ENCODE measurements at regions not wholly inside any gene's neighbourhood (a gene's known extent, or its start where the extent isn't known, plus 50 kb on each side); places are given as distances from the start of the nearest gene placed in this dataset.
A peak's percentile ranks its signal among the peaks of the same experiment; 100 is the strongest.

GRCh38 chr9:86795823-86796553, 151.3 kb downstream of the GAS1 start:
- H3K27me3 ChIP-seq (replicated peaks): no peaks in the 10 kb centered on the region
- peak; percentile 16 for DNase-seq
- no peak overlapping the region for H3K27ac ChIP-seq
- peak; percentile 60 for TF ChIP-seq CTCF (IDR thresholded peaks at IDR 0.05; ENCODE audit: low read depth, low read length, missing control alignments)
- no peaks in the 10 kb centered on the region for H3K36me3 ChIP-seq (replicated peaks)
- H3K4me3 ChIP-seq (ENCODE audit: low read depth, low read length): no peak overlapping the region
- in situ Hi-C loops (cut with HindIII; ENCODE audit: low pct_ligation_motif_present, low sequenced_read_pairs): no loop called here

- Histone ChIP-seq H3K27ac (no peak overlapping the region), H3K27me3 (replicated peaks) (no peaks in the 10 kb centered on the region), H3K36me3 (replicated peaks) (no peaks in the 10 kb centered on the region), H3K4me3 (ENCODE audit: low read depth, low read length) (no peak overlapping the region)
- no peak for DNase-seq
- no peak for TF ChIP-seq CTCF (IDR thresholded peaks at IDR 0.05; ENCODE audit: low read depth, low read length, missing control alignments)
- in situ Hi-C loops (cut with HindIII; ENCODE audit: low pct_ligation_motif_present, low sequenced_read_pairs): no loop called here
Observed at GRCh38 chr9:86795047-86795442, 152.3 kb downstream of the GAS1 start.

GRCh38 chr9:86794391-86795046, 152.8 kb downstream of the GAS1 start:
- peak; percentile 27 for DNase-seq
- H3K27ac ChIP-seq: no peak overlapping the region
- no peaks in the 10 kb centered on the region for H3K36me3 ChIP-seq (replicated peaks)
- no peak overlapping the region for H3K4me3 ChIP-seq (ENCODE audit: low read depth, low read length)
- TF ChIP-seq CTCF (IDR thresholded peaks at IDR 0.05; ENCODE audit: low read depth, low read length, missing control alignments): no peak
- H3K27me3 ChIP-seq (replicated peaks): no peaks in the 10 kb centered on the region
- in situ Hi-C loops (cut with HindIII; ENCODE audit: low pct_ligation_motif_present, low sequenced_read_pairs): no loop called here

- TF ChIP-seq CTCF (IDR thresholded peaks at IDR 0.05; ENCODE audit: low read depth, low read length, missing control alignments): no peak
- H3K36me3 ChIP-seq (replicated peaks): no peaks in the 10 kb centered on the region
- H3K4me3 ChIP-seq (ENCODE audit: low read depth, low read length): no peak overlapping the region
- H3K27ac ChIP-seq: no peak overlapping the region
- no peak for DNase-seq
- no peaks in the 10 kb centered on the region for H3K27me3 ChIP-seq (replicated peaks)
- in situ Hi-C loops (cut with HindIII; ENCODE audit: low pct_ligation_motif_present, low sequenced_read_pairs): no loop called here
Observed at GRCh38 chr9:86792136-86792535, 155.2 kb downstream of the GAS1 start.

GRCh38 chr9:86790805-86791204, 156.5 kb downstream of the GAS1 start:
- no peaks in the 10 kb centered on the region for H3K36me3 ChIP-seq (replicated peaks)
- TF ChIP-seq CTCF (IDR thresholded peaks at IDR 0.05; ENCODE audit: low read depth, low read length, missing control alignments): no peak
- no peak overlapping the region for H3K4me3 ChIP-seq (ENCODE audit: low read depth, low read length)
- DNase-seq: no peak
- in situ Hi-C loops (cut with HindIII; ENCODE audit: low pct_ligation_motif_present, low sequenced_read_pairs): no loop called here
- no peak overlapping the region for H3K27ac ChIP-seq
- no peaks in the 10 kb centered on the region for H3K27me3 ChIP-seq (replicated peaks)
